ENCODE measurements at regions not wholly inside any gene's neighbourhood (a gene's known extent, or its start where the extent isn't known, plus 50 kb on each side); places are given as distances from the start of the nearest gene placed in this dataset.

- no peak for TF ChIP-seq CTCF (IDR thresholded peaks at IDR 0.05)
- TF ChIP-seq POLR2A (IDR thresholded peaks at IDR 0.05), result no peak
- no peak for TF ChIP-seq EP300 (IDR thresholded peaks at IDR 0.05; ENCODE audit: low read depth)
Observed at GRCh38 chr2:237214963-237215362, 129.3 kb downstream of the COPS8 start.

All from transverse colon (tissue), 3 donors.